Astrocyte of the cerebellum (primary cell): ENCODE measurements at regions not wholly inside any gene's neighbourhood (a gene's known extent, or its start where the extent isn't known, plus 50 kb on each side); places are given as distances from the start of the nearest gene placed in this dataset.
A peak's percentile ranks its signal among the peaks of the same experiment; 100 is the strongest.
"Not testable (repeated sequence)": the region's sequence is repeated elsewhere in the genome, so short reads cannot be mapped to it uniquely, and the experiment has no call there.

Experiments used
- DNase-seq: peaks from one replicate; pipeline ENCODE4 v3.0.0-alpha.2; 2011; ENCODE audit warnings: low read depth
- H3K4me3 ChIP-seq: 2 replicates; pipeline ENCODE4 v1.5.1; 2011; ENCODE audit warnings: mild to moderate bottlenecking, low read depth, low read length, moderate library complexity
- CTCF ChIP-seq: IDR thresholded peaks from 2 replicates; pipeline ENCODE4 v1.5.1; 2012; ENCODE audit warnings: low read length, low read depth, moderate library complexity, mild to moderate bottlenecking; ENCODE audit errors: missing control alignments
- in situ Hi-C: cut with HindIII; loops from 2 replicates; pipeline ENCODE4 v1.10.0; 2017; ENCODE audit warnings: low sequenced_read_pairs

- no peak overlapping the region for H3K4me3 ChIP-seq
- TF ChIP-seq CTCF: peak; percentile 41
- peak; percentile 87 for DNase-seq
- in situ Hi-C loops: no loop called here
Observed at GRCh38 chr11:81787584-81788049, 946.0 kb downstream of the FAM181B start.

- no peak for TF ChIP-seq CTCF
- H3K4me3 ChIP-seq: no peak overlapping the region
- in situ Hi-C loops: no loop called here
- peak; percentile 19 for DNase-seq
Observed at GRCh38 chr11:81772166-81772565, 961.5 kb downstream of the FAM181B start.

- DNase-seq, in situ Hi-C loops, H3K4me3 ChIP-seq: not testable (repeated sequence)
Observed at GRCh38 chr11:81769906-81770305, 963.8 kb downstream of the FAM181B start.

GRCh38 chr11:81756864-81757595, 976.6 kb downstream of the FAM181B start:
- no peak for DNase-seq
- in situ Hi-C loops: no loop called here
- TF ChIP-seq CTCF: no peak
- no peak overlapping the region for H3K4me3 ChIP-seq

GRCh38 chr11:81749245-81749644, 984.4 kb downstream of the FAM181B start:
- H3K4me3 ChIP-seq: no peak overlapping the region
- no peak for DNase-seq
- in situ Hi-C loops: no loop called here
- TF ChIP-seq CTCF: no peak

- in situ Hi-C loops: loop anchor here (5.0 kb wide), 1 partner anchor 52 kb away; no protein-coding TSS in a partner anchor
- TF ChIP-seq CTCF: no peak
- DNase-seq: no peak
- H3K4me3 ChIP-seq: no peak overlapping the region
Observed at GRCh38 chr11:81744336-81745116, 989.1 kb downstream of the FAM181B start.

GRCh38 chr11:81725701-81726100, 1008.0 kb downstream of the FAM181B start:
- TF ChIP-seq CTCF: no peak
- no peak overlapping the region for H3K4me3 ChIP-seq
- DNase-seq: peak; percentile 19
- in situ Hi-C loops: no loop called here
